SKM-1 treated with dmso at 0.1 percent for 144 hours (cell line): ENCODE measurements at regions not wholly inside any gene's neighbourhood (a gene's known extent, or its start where the extent isn't known, plus 50 kb on each side); places are given as distances from the start of the nearest gene placed in this dataset.
A peak's percentile ranks its signal among the peaks of the same experiment; 100 is the strongest.
"Not testable (repeated sequence)": the region's sequence is repeated elsewhere in the genome, so short reads cannot be mapped to it uniquely, and the experiment has no call there.

ENCODE experiments used
- DNase-seq: peaks from one replicate; lab custom pipeline; 2025; ENCODE audit not compliant: unreplicated experiment; lab: John Stamatoyannopoulos, UW

DNA sequence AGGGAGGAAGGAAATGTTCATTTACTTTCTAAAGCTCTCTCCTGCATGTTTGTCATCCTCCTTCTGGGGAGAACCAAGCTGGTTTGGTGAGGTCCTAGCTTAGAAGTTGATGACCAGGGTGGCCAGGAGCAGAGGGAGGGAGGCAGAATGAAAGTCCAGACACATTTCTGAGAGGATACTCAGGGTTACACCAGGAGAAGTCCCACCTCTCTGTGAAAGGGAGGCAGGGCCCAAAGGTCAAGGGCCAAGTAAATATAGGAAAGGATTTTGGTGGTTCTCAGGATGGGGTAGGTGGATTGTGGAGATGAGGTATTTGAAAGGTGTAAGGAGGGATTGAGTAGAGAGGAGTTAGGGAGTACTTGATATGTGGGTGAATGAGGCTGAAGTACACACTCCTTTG, 58.0 kb upstream of the FBXO11 start:
- no peak for DNase-seq

DNA sequence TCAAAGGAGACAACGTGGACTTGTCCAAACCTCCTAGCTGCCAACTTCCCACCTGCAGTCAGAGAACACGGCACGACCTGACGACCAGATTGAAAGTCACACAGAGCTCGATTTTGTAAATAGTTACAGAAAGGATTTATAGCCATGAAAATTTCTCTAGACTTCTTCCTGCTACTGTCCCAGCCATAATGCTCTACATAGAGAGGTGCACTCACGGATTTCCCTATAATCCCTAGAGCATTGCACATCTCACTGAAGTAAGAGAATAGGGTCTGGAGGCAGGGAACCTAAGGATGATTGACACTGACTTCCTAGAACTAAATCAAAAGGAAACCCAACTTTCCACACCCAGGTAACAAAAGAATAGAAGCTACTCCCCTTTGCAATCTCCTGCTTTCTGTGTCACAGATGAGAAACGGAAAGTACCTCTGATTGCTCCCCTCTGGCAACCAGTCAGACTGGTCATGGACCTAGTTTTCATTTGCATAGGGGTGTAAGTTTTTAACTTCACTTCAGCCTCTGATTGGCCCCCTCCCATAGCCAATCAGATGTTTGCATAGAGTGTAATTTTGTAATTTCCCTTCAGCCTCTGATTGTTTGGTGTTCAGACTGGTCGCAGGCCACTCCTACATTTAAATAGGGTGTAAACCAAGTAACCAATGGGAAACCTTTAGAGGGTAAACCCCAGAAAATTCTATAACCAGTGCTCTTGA, 58.6 kb upstream of the FBXO11 start:
- no peak for DNase-seq

DNA sequence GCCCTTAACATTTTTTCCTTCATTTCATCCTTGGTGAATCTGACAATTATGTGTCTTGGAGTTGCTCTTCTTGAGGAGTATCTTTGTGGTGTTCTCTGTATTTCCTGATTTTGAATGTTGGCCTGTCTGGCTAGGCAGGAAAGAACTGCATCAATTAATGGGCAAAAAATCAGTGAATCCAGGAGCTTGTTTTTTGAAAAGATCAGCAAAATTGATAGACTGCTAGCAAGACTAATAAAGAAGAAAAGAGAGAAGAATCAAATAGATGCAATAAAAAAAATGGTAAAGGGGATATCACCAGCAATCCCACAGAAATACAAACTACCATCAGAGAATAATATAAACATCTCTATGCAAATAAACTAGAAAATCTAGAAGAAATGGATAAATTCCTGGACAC, 70.4 kb upstream of the FBXO11 start:
- DNase-seq = not testable (repeated sequence)

DNA sequence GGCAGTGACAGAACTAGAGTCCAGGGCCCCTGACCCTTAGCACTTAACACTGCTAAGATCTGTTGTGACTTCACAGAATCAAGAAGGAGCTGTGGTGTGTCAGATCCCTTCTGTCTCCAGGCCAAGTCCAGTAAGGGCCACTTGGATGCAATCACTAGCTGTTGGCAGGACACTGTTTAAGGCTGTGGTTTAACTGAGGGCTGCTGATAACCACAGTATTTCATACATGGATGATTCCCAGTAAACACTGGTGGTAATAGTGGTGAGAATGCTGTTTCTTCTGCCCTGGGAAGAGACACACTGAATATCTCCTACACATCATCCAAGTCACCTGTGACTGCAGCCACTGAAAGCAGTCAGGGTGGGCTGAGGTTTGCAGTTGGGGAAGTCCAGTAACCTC, 77.7 kb upstream of the FBXO11 start:
- DNase-seq = peak; percentile 5

DNA sequence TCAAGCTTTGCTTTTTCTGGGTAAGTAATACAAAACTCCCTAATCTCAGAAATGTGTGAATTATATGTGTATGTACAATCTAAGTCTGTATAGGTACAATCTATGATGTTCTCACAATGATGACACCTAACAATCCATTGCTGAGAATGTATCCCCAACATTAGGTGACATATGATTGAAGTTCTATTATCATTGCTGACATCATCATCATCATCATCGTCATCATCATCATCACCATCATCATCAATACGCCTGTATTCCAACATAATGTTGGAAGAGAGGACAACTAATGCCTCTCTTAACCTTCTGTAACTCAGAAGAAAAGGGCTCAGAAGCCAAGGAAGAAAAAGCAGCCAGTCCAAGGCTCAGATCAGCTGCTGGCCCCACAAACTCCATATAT, 84.2 kb upstream of the FBXO11 start:
- no peak for DNase-seq

DNA sequence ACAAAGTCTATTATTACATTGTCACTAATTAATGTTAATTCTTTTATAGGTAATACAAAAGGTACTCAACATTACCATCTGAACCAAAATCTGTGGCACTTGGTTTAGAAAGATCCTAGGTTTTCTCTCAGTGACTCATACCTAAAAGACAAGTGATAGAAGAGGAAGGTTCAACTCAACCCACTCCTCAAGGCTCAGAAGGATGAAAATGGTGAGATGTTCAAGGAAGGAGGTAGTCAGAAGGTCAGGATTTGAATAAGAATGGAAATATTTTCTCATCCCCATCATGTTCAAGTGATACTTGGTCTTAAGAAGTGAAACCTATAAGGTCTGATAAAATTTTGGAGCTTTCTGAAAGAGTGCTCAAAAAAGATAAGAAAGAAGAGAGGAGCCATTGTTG, 86.4 kb upstream of the FBXO11 start:
- DNase-seq = no peak

DNA sequence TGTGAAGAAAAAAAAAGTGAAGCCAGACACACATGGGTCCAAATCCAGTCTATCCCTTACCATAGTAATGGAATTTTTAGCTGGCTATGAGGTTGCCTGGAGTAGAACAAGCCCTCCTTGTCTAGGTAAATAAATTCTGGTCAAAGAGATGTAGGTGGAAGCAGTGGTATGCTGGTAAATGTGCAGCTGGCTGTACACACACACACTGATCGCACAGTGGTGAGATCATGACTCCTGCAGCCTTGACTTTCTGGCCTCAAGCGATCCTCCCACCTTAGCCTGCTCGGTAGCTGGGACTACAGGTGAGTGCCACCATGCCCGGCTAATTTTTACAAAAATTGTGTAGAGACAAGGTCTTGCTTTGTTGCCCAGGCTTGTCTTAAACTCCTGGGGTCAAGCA, 90.5 kb upstream of the FBXO11 start:
- DNase-seq = no peak

DNA sequence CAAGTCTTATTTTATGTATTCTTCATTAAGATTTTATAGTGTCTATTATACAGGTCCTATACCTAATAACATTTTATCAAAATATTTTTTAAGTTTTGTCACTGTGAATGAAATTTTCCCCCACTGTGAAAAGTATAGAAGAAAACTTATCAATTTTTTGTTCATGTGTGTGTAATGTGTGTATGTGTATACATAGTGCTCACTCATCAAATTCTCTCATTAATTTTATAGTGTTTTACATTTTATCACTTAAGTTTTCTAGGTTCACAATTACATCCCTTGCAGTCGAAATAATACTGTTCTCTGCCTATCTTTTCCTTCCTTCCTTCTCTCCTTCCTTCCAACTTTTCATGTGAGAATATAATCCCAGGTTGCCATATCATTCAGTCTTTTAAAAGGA, 93.2 kb upstream of the FBXO11 start:
- DNase-seq = no peak

DNA sequence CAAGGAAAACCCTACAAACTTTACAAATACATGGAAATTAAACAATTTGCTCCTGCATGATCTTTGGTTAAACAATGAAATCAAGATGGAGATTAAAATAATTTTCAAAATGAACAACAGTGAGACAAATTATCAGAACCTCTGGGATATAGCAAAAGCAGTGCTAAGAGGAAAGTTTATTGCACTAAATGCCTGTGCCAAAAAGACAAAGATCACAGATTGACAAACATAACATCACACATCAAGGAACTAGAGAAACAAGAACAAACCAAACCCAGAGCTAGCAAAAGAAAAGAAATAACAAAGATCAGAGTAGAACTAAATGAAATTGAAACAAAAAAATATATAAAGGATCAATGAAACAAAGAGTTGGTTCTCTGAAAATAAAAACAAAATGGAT, 95.2 kb upstream of the FBXO11 start:
- DNase-seq = no peak

DNA sequence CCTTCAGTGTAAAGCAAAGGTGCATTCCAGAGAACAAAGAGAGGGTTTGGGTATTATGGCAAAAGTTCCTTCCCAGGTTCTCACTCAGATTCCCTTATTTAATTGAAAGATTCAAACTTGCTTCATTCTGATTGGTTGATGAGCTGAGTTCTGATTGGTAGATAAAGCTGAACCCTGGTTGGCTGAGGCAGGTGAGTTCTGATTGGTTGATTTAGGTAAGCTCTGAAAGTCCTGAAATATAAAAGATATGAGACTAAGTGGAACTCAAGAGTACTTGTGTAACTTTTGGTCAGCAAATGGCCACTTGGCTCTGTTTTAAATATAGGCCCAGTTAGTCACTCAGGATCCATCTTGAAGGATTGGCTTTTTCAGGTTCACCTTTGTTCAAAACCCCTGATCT, 99.8 kb upstream of the FBXO11 start:
- no peak for DNase-seq

DNA sequence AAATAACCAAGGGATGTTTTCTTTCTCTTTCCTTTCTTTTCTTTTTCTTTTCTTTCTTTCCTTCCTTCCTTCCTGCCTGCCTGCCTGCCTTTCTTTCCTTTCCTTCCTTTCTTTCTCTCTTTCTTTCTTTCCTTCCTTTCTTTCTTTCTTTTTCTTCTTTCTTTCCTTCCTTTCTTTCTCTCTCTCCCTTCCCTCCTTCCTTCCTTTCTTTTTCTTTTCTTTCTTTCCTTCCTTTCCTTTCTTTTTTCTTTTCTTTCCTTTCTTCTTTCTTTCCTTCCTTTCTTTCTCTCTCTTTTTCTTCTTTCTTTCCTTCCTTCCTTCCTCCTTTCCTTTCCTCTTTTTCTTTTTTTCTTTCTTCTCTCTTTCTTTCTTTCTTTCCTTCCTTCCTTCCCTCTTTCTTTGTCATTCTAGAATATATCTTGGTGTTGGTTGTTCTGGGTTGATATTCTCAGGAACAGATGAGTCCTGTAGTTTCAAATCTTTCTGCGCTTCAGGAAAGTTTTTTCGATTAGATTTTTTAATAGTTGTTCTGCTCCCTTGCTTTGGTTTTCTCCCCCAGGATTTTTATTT, 101.5 kb upstream of the FBXO11 start:
- DNase-seq = no peak

DNA sequence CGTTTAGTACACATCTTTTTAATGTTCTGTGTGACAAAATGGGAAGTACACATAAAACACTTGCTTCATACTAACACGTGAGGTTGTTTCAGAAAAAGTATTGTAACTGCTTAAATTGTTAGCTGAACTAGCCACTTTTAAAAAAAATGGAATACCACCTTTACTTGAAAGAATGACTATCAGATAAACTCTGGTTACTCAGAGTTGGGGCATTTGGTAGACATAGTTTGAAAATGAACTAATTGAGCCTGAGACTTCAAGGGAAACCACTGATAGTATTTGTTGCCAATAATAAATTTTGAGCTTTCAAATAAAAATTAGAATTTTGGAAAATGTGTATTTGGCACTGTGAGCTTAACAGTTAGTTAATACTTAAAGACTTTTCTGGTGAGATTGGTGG, 103.0 kb upstream of the FBXO11 start:
- DNase-seq = no peak

DNA sequence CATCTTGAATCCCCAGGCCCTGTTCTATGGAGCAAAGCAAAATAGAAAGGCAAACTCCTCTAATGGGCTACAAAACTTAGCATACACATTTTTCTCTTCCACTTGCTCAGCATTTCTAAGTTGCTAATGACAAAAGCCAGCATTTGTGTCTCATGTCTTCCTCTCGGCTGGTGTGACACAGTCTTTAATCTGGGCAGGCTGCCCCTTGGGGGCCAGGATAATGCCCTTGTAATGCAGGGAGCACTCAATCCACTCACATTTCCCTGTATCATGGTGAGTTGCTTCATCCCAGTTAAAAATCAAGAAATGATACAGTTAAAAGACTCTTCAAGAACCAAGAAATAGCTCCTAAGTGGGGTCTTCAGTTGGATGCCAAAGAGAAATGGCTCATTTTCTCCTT, 109.1 kb upstream of the FBXO11 start:
- DNase-seq = no peak

DNA sequence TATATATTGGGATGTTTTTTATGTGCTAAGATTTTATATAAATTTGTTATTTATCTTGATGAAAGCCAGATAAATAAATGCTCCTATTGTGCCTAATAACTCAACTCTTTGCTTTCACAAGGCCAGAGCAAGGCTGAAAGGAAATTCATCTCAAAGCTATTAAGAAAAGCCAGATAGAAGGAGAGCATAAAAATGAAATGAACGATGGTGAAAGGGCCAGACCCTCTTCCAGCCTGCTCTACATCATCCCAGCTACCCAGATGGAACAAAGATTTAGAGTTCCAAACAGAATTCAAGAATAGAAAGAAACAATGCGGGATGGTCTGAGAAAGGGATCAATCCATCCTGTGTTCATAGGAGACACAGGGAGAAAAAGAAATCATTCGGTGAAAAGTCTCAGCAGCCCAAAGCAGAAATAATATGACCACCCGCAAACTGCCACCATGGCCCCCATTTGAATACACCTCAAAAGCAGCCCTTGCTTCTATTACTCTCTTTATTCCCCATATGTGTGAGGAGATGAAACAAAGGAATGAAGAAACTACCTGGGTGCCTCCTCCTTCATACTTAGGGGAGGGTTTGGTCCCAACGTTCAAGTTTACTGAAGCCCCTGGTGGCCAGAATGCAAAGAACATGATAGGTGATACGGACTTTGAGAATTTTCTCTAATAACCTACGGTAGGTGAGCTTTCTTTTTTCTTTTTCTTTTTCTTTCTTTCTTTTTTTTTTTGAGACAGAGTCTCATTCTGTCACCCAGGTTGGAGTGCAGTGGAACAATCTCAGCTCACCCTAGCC, 110.1 kb upstream of the FBXO11 start:
- DNase-seq = no peak

DNA sequence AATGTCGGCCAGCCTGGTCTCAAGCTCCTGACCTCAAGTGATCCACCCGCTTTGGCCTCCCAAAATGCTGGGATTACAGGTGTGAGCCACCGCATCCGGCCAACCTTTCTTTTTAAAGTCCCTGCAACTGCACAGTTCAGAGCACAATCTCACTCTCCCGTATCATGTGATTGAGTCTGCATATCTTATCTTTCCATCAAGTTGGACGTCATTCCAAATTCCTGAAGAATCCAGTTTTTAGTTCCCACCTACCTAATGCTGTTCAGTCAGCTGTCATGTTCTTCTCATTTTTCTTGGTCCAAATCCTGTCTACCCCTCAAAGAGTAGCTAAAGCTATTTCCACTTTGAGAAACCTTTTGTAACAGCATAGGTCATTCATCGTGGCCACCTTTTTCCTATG, 110.8 kb upstream of the FBXO11 start:
- DNase-seq = no peak

DNA sequence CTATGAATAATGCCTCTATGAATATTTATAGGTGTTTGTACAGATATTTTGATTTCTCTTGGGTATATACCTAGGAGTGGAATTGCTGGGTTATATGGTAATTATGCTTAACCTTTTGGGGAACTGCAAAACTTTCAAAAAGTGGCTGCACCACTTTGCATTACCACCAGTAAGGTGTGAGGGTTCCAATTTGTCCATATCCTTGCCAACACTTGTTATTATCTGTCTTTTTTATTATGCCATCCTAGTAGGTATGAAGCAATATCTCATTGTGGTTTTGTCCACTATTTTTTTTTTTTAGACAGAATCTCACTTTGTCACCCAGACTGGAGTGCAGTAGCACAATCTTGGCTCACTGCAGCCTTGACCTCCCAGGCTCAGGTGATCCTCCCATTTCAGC, 112.2 kb upstream of the FBXO11 start:
- DNase-seq = no peak

DNA sequence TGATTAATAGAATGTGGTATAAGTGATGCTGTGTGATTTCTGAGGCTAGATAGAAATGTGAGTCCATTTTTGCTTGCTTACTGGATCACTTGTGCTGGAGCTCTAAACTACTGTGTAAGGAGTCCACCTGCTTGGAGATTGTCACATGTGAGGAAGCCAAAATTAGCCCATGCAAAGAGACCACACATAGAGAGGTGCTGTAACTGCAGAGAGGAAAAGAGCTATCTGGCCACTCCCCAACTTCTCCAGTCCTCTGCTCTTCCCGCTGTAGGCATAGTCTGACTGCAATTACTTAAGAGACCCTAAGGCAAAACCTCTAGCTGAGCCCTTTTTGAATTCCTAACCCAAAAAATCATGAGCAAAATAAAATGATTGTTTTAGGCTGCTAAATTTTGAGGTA, 120.6 kb upstream of the FBXO11 start:
- no peak for DNase-seq

DNA sequence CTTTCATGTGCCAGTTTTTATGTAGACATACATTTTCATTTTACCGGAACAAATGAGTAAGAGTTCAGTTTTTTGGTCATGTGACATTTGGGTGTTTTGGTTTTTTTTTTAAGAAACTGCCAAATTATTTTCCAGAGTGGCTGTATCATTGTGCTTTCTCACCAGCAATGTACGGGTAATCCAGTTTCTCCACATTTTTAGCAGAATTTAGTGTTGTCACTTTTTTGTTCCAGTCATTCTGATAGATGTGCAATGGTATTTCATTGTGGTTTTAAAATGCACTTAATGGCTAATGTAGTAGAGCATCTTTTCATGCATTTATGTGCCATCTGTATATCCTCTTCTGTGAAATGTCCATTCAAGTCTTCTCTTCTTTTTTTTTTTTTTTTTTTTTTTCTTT, 126.5 kb upstream of the FBXO11 start:
- DNase-seq = no peak

DNA sequence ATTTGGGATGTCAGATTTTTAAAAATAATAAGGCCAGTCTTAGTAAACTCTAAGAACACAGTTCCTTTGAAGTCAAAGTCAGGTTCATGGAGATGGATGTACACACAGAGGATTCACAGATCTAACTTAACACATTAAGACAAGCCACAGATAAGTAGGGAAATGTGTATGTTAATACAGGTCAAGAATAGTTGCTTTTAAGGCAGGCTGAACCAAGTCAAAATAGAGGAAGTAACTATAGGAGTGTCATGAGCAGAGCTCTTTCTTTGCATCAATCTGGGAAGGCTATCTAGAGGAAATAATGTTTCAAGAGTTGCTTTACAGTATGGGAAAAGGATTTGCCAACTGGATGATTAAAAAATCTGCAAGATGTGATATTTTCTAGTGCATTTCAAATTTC, 128.0 kb upstream of the FBXO11 start:
- peak; percentile 22 for DNase-seq

DNA sequence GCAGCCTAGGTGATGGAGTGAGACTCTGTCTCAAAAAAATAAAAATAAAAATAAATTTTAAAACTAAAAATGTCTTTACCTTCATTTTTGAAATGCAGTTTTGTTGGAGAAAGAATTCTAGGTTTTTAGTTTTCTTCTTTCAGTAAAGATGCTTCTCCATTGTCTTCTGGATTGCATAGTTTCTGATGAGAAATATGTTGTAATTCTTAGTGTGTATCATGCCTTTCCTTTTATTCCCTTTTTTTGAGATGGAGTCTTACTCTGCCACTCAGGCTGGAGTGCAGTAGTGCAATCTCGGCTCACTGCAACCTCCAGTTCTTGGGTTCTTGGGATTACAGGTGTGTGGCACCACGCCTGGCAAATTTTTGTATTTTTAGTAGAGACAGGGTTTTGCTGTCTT, 130.0 kb upstream of the FBXO11 start:
- no peak for DNase-seq

DNA sequence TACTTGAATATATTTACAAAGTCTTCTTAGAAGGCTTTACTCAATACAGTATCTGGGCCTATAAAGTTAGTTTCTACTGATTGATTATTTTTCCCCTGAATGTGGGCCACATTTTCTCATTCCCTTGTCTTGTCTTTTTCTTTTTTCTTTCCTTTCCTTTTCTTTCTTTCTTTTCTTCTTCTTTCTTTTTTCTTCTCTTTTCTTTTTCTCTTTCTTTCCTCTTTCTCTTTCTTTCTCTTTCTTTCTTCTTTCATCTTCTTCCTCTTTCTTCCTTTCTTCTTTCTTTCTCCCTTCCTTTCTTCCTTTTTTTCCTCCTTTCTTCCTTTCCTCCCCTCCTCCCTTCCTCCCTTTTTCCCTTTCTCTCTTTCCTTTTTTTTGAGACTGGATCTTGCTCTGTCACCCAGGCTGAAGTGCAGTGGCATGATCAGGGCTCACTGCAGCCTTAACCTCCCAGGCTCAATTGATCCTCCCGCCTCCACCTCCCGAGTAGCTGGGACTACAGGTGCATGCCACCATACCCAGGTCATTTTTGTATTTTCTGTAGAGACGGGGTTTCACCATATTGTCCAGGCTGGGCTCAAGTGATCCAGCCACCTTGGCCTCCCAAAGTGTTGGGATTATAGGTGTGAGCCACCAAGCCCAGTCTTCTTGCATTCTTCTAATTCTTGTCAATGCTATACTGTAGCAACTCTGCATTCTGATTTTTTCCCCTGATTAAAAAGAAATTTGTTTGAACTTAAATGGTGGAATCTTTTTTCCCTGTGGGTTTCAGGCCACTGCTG, 133.1 kb upstream of the FBXO11 start:
- DNase-seq = no peak
